Lower leg skin (tissue), 4 donors: ENCODE measurements at regions not wholly inside any gene's neighbourhood (a gene's known extent, or its start where the extent isn't known, plus 50 kb on each side); places are given as distances from the start of the nearest gene placed in this dataset.
"Not testable (repeated sequence)": the region's sequence is repeated elsewhere in the genome, so short reads cannot be mapped to it uniquely, and the experiment has no call there.

ENCODE experiments used
- DNase-seq, 2 donors: peaks; one replicate each; pipeline ENCODE4 v3.0.0-alpha.2; 2019; ENCODE audit warnings: low spot score in 2 of 2
- H3K4me3 ChIP-seq: fragments of 200-600 bp; sonication (generic); 2 replicates; pipeline ENCODE4 v1.5.1; 2017; ENCODE audit warnings: mild to moderate bottlenecking, low read depth; ENCODE audit not compliant: poor library complexity, severe bottlenecking
- CTCF ChIP-seq, 3 donors: fragments of 450-650 bp; IDR thresholded peaks; one replicate each; pipeline ENCODE4 v1.5.1; 2016; ENCODE audit warnings: antibody characterized with exemption in 3 of 3, mild to moderate bottlenecking in 3 of 3, moderate library complexity in 2 of 3
- POLR2A ChIP-seq, 2 donors: fragments of 450-650 bp; IDR thresholded peaks; one replicate each; pipeline ENCODE4 v1.6.1; 2016 to 2017; ENCODE audit warnings: antibody characterized with exemption in 2 of 2, mild to moderate bottlenecking in 1 of 2, moderate library complexity in 1 of 2
- WGBS, 2 donors: methylation state at CpG; one replicate each; pipeline ENCODE4 v1.1.5; 2018; 5-methylcytosine and 5-hydroxymethylcytosine counted together
- intact Hi-C: fragments of 100-400 bp; cut with DNase I; formaldehyde crosslinking; loops from one replicate; pipeline ENCODE4 v1.15.0; 2023; ENCODE audit warnings: low total_unique reads

GRCh38 chr22:47862394-47862793, 1099.9 kb downstream of the TBC1D22A start:
- intact Hi-C loops = no loop called here
- no peak for TF ChIP-seq POLR2A (IDR thresholded peaks at IDR 0.05)
- no peak for TF ChIP-seq CTCF (IDR thresholded peaks at IDR 0.05)
- WGBS, 2 donors = 80 to 87% methylated on average over 4 of the region's 4 CpGs
- peak in 1 of 2 donors; percentile 8 for DNase-seq
- no peak overlapping the region for H3K4me3 ChIP-seq

- intact Hi-C loops, DNase-seq, H3K4me3 ChIP-seq: not testable (repeated sequence)
- WGBS, 2 donors = 83 to 90% methylated on average over 9 of the region's 9 CpGs
These were observed 1098.5 kb downstream of the TBC1D22A start for GRCh38 chr22:47860907-47861306.

- DNase-seq = no peak
- intact Hi-C loops = no loop called here
- TF ChIP-seq POLR2A (IDR thresholded peaks at IDR 0.05) (no peak), CTCF (IDR thresholded peaks at IDR 0.05) (no peak)
- H3K4me3 ChIP-seq = no peak overlapping the region
- 75 to 84% methylated on average over 7 of the region's 7 CpGs for WGBS, 2 donors
These were observed 1097.6 kb downstream of the TBC1D22A start for GRCh38 chr22:47859881-47860525.

- H3K4me3 ChIP-seq = no peak overlapping the region
- no peak for TF ChIP-seq CTCF (IDR thresholded peaks at IDR 0.05)
- TF ChIP-seq POLR2A (IDR thresholded peaks at IDR 0.05) = no peak
- no peak for DNase-seq
- intact Hi-C loops = no loop called here
These were observed 1096.4 kb downstream of the TBC1D22A start for GRCh38 chr22:47858773-47859306.

GRCh38 chr22:47854680-47855079, 1092.2 kb downstream of the TBC1D22A start:
- no peak for TF ChIP-seq POLR2A (IDR thresholded peaks at IDR 0.05)
- TF ChIP-seq CTCF (IDR thresholded peaks at IDR 0.05) = no peak
- no peak for DNase-seq
- intact Hi-C loops = no loop called here
- no peak overlapping the region for H3K4me3 ChIP-seq
- WGBS, 2 donors = 88 to 91% methylated on average over 4 of the region's 4 CpGs

GRCh38 chr22:47854251-47854650, 1091.8 kb downstream of the TBC1D22A start:
- H3K4me3 ChIP-seq = no peak overlapping the region
- no peak for TF ChIP-seq POLR2A (IDR thresholded peaks at IDR 0.05)
- no peak for TF ChIP-seq CTCF (IDR thresholded peaks at IDR 0.05)
- 64 to 87% methylated on average over 5 of the region's 5 CpGs for WGBS, 2 donors
- DNase-seq = no peak
- intact Hi-C loops = no loop called here
